A549 (cell line): ENCODE measurements at regions not wholly inside any gene's neighbourhood (a gene's known extent, or its start where the extent isn't known, plus 50 kb on each side); places are given as distances from the start of the nearest gene placed in this dataset.

Experiments used
- ATAC-seq, 2 experiments: fragments of 200-7000 bp in 1 of 2; fragments of >200 bp in 1 of 2; cut with Nextera tagmentation in 1 of 2; cut with Tn5 transposase in 1 of 2; 3 replicates each; pipeline versions ENCODE4 v1.8.0 to v1.9.1; 2018 to 2020; ENCODE audit warnings: mild to moderate bottlenecking in 1 of 2, moderate library complexity in 1 of 2
- CTCF ChIA-PET: fragments of 300-600 bp; sonication (Branson Sonifier 250); formaldehyde crosslinking; extraction: SDS; loops from one replicate; lab custom pipeline; 2021; ENCODE audit warnings: antibody characterized with exemption, inconsistent platforms; lab: Yijun Ruan, JAX
- POLR2A ChIA-PET: fragments of 350-600 bp; formaldehyde crosslinking; extraction: SDS; loops from one replicate; lab custom pipeline; 2021; ENCODE audit warnings: antibody characterized with exemption, inconsistent platforms; lab: Yijun Ruan, JAX
- DNase-seq, 2 experiments: peaks; one replicate each; pipeline versions ENCODE4 v3.0.0 to v3.0.0-alpha.2; 2011 to 2016; ENCODE audit warnings: low read depth in 1 of 2, low spot score in 1 of 2
- FAIRE-seq: peaks from 2 replicates; lab custom pipeline; 2011; peaks lifted over from hg19 to GRCh38; lab: Jason Lieb, UNC
- H3K27ac ChIP-seq, 2 experiments: fragments of >200 bp; sonication (Bioruptor Twin); formaldehyde crosslinking; 3 replicates each; pipeline ENCODE4 v1.5.1; 2016 to 2017
- H3K4me1 ChIP-seq: fragments of >200 bp; sonication (Bioruptor Twin); formaldehyde crosslinking; 3 replicates; pipeline ENCODE4 v1.6.1; 2016
- H3K4me2 ChIP-seq: fragments of >200 bp; sonication (Bioruptor Twin); formaldehyde crosslinking; 3 replicates; pipeline ENCODE4 v1.6.1; 2016
- H3K4me3 ChIP-seq: fragments of >200 bp; sonication (Bioruptor Twin); formaldehyde crosslinking; 3 replicates; pipeline ENCODE4 v1.5.1; 2016
- H3K9me3 ChIP-seq: fragments of >200 bp; sonication (Bioruptor Twin); formaldehyde crosslinking; 3 replicates; pipeline ENCODE4 v1.6.1; 2016
- BHLHE40 ChIP-seq: IDR thresholded peaks from 2 replicates; pipeline ENCODE4 v1.6.1; 2012; ENCODE audit warnings: low read depth, low read length, inconsistent platforms
- CBX2 ChIP-seq: fragments of 200-600 bp; sonication (generic); IDR thresholded peaks from 2 replicates; pipeline ENCODE4 v1.6.1; 2016; ENCODE audit warnings: low read depth, mild to moderate bottlenecking, borderline replicate concordance
- CHD4 ChIP-seq: fragments of 200-600 bp; sonication (generic); IDR thresholded peaks from 2 replicates; pipeline ENCODE4 v1.6.1; 2016; ENCODE audit warnings: antibody characterized with exemption, mild to moderate bottlenecking, borderline replicate concordance
- EHF ChIP-seq: fragments of 250-450 bp; sonication (Bioruptor Pico); IDR thresholded peaks from 2 replicates; pipeline ENCODE4 v1.5.0; 2020; ENCODE audit warnings: mild to moderate bottlenecking
- HDAC2 ChIP-seq: fragments of 200-600 bp; sonication (generic); IDR thresholded peaks from 2 replicates; pipeline ENCODE4 v1.6.1; 2016
- HOXA7 ChIP-seq: fragments of 250-450 bp; sonication (Bioruptor Pico); IDR thresholded peaks from 2 replicates; pipeline ENCODE4 v1.5.0; 2020; ENCODE audit warnings: mild to moderate bottlenecking, moderate library complexity
- JUNB ChIP-seq: fragments of >200 bp; sonication (Bioruptor Twin); formaldehyde crosslinking; IDR thresholded peaks from 2 replicates; pipeline ENCODE4 v1.6.1; 2016
- KDM1A ChIP-seq: fragments of 200-600 bp; sonication (generic); IDR thresholded peaks from 2 replicates; pipeline ENCODE4 v1.6.1; 2016; ENCODE audit warnings: low read depth, mild to moderate bottlenecking
- KDM5A ChIP-seq: fragments of 200-600 bp; sonication (generic); IDR thresholded peaks from 2 replicates; pipeline ENCODE4 v1.6.1; 2016; ENCODE audit warnings: antibody characterized with exemption, mild to moderate bottlenecking
- MAFK ChIP-seq: fragments of 450-650 bp; IDR thresholded peaks from 2 replicates; pipeline ENCODE4 v1.6.1; 2014; ENCODE audit not compliant: partially characterized antibody
- RARB ChIP-seq: fragments of 250-450 bp; sonication (Bioruptor Pico); IDR thresholded peaks from 2 replicates; pipeline ENCODE4 v1.8.0; 2021; ENCODE audit warnings: mild to moderate bottlenecking, moderate library complexity
- RCOR1 ChIP-seq: fragments of 150-350 bp; IDR thresholded peaks from 2 replicates; pipeline ENCODE4 v1.6.1; 2014; ENCODE audit warnings: antibody characterized with exemption, low read length, low read depth
- RFX5 ChIP-seq: fragments of 450-650 bp; IDR thresholded peaks from 2 replicates; pipeline ENCODE4 v1.7.1; 2014; ENCODE audit warnings: antibody characterized with exemption, mild to moderate bottlenecking, moderate library complexity
- RNF2 ChIP-seq: fragments of 200-600 bp; sonication (generic); IDR thresholded peaks from 2 replicates; pipeline ENCODE4 v1.6.1; 2016; ENCODE audit warnings: low read depth, mild to moderate bottlenecking, antibody characterized with exemption, moderate library complexity, borderline replicate concordance
- SREBF2 ChIP-seq: fragments of 450-650 bp; IDR thresholded peaks from 2 replicates; pipeline ENCODE4 v1.6.1; 2014; ENCODE audit warnings: mild to moderate bottlenecking, moderate library complexity
- USF2 ChIP-seq: fragments of 450-650 bp; IDR thresholded peaks from 2 replicates; pipeline ENCODE4 v1.6.1; 2014; ENCODE audit warnings: antibody characterized with exemption
- ZC3H11A ChIP-seq: fragments of 450-650 bp; IDR thresholded peaks from 2 replicates; pipeline ENCODE4 v1.6.1; 2014; ENCODE audit warnings: antibody characterized with exemption, mild to moderate bottlenecking
- WGBS: methylation state at CpG from one replicate; pipeline ENCODE4 v1.1.6; 2017; ENCODE audit errors: missing lambda C conversion rate; 5-methylcytosine and 5-hydroxymethylcytosine counted together
- TF ChIP-seq, protein P1 (sequence below): fragments of >200 bp; sonication (Bioruptor Twin); formaldehyde crosslinking; IDR thresholded peaks from 3 replicates; pipeline ENCODE4 v1.6.1; 2016
- TF ChIP-seq, protein P2 (sequence below): fragments of 250-450 bp; sonication (Bioruptor Pico); IDR thresholded peaks from 2 replicates; pipeline ENCODE4 v1.5.0; 2021; ENCODE audit warnings: mild to moderate bottlenecking, moderate library complexity, borderline replicate concordance

GRCh38 chr2:237020090-237020489, 65.6 kb upstream of the COPS8 start:
- 45% methylated on average over 2 of the region's 2 CpGs for WGBS
- Histone ChIP-seq H3K27ac (no peak overlapping the region; a peak in 1 of 6 replicates), H3K4me3 (no peak overlapping the region), H3K4me1 (peaks cover 3% of the 10 kb centered on the region; the same call in 1 of the 3 replicates), H3K9me3 (peaks cover 12% of the 10 kb centered on the region), H3K4me2 (no peak overlapping the region)
- TF ChIP-seq RCOR1 = no peak
- no peak for TF ChIP-seq JUNB
- no peak for TF ChIP-seq KDM1A
- TF ChIP-seq MAFK = no peak
- no peak for TF ChIP-seq RARB (CRISPR knock-in tag)
- FAIRE-seq (no peak), ATAC-seq (no peak), DNase-seq (no peak)
- CTCF ChIA-PET = no interaction called here
- POLR2A ChIA-PET = no interaction called here

DNA sequence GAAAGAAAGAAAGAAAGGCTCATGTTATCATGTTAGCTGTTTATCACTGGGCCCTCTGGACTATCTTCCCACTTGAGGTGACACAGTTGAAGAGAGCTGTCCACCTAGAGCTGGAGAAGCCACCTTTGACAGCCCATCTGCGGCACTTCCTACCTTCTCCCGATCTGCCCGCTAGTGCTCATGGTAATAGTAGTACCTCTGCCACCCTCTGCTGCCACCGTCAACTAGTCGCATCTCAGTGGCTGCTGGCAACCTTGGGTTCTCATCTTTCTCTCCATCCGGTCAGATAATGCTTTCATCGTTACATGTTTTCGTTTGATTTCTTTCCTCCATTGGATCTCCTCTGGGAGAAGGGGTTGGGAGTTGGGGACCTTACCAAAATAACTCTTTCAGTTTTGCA, 63.2 kb upstream of the COPS8 start:
- FAIRE-seq = no peak
- H3K9me3 ChIP-seq = peaks cover 12% of the 10 kb centered on the region
- no peak overlapping the region for H3K4me3 ChIP-seq
- no peak for DNase-seq
- no peak overlapping the region for H3K4me2 ChIP-seq
- no peak for ATAC-seq
- POLR2A ChIA-PET = no interaction called here
- no peak for TF ChIP-seq CBX2
- no peak for TF ChIP-seq BHLHE40
- TF ChIP-seq, protein P1, sequence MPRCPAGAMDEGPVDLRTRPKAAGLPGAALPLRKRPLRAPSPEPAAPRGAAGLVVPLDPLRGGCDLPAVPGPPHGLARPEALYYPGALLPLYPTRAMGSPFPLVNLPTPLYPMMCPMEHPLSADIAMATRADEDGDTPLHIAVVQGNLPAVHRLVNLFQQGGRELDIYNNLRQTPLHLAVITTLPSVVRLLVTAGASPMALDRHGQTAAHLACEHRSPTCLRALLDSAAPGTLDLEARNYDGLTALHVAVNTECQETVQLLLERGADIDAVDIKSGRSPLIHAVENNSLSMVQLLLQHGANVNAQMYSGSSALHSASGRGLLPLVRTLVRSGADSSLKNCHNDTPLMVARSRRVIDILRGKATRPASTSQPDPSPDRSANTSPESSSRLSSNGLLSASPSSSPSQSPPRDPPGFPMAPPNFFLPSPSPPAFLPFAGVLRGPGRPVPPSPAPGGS = no peak
- 81% methylated on average over 8 of the region's 8 CpGs for WGBS
- peaks cover 15% of the 10 kb centered on the region for H3K4me1 ChIP-seq
- CTCF ChIA-PET = no interaction called here
- H3K27ac ChIP-seq = no peak overlapping the region; a peak in 1 of 6 replicates

DNA sequence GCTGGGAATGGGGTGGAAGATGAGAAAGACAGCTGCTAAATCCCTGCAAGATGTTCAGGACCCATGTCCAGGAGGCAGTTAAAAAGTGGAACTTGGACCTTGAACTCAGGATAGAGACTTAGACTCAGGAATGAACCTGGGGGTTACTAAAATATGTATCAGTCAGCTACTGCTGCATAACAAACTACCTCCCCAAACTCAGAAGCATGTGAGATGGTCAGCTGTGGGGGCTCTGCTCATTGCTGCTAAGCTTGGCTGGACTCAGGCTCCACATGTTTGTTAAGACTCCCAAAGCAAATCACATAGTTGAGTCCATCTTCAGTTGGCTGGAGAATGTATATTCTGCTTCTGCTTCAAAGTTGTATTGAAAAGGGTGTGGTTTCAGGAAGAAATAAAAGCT, 61.4 kb upstream of the COPS8 start:
- no peak overlapping the region for H3K4me2 ChIP-seq
- POLR2A ChIA-PET = no interaction called here
- DNase-seq = no peak
- TF ChIP-seq, protein P1 = no peak
- TF ChIP-seq USF2 (no peak), KDM5A (no peak), CHD4 (no peak), ZC3H11A (no peak), KDM1A (no peak), BHLHE40 (no peak), RNF2 (no peak), SREBF2 (no peak), CBX2 (no peak), MAFK (no peak), RFX5 (no peak), EHF (CRISPR knock-in tag) (no peak), HDAC2 (no peak), HOXA7 (CRISPR knock-in tag) (no peak)
- TF ChIP-seq, protein P2, sequence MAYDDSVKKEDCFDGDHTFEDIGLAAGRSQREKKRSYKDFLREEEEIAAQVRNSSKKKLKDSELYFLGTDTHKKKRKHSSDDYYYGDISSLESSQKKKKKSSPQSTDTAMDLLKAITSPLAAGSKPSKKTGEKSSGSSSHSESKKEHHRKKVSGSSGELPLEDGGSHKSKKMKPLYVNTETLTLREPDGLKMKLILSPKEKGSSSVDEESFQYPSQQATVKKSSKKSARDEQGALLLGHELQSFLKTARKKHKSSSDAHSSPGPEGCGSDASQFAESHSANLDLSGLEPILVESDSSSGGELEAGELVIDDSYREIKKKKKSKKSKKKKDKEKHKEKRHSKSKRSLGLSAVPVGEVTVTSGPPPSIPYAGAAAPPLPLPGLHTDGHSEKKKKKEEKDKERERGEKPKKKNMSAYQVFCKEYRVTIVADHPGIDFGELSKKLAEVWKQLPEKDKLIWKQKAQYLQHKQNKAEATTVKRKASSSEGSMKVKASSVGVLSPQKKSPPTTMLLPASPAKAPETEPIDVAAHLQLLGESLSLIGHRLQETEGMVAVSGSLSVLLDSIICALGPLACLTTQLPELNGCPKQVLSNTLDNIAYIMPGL (CRISPR knock-in tag) = no peak
- peaks cover 12% of the 10 kb centered on the region for H3K9me3 ChIP-seq
- FAIRE-seq = no peak
- no peak overlapping the region for H3K4me3 ChIP-seq
- no peak for ATAC-seq
- H3K4me1 ChIP-seq = peaks cover 15% of the 10 kb centered on the region
- CTCF ChIA-PET = interaction anchor here (0.8 to 6.1 kb wide), 7 partner anchors 26 to 681 kb away, joined by 3 to 63 read pairs (median 3); partner anchors contain the start of gene ACKR3
- peak overlapping the region; percentile 57 to 77; a peak in 3 of 6 replicates for H3K27ac ChIP-seq
